ENCODE measurements at regions not wholly inside any gene's neighbourhood (a gene's known extent, or its start where the extent isn't known, plus 50 kb on each side); places are given as distances from the start of the nearest gene placed in this dataset.

GRCh38 chr20:23295934-23296333, 54.7 kb upstream of the NXT1 start:
- H3K27ac ChIP-seq (ENCODE audit: control insufficient read depth, insufficient read depth): no peak overlapping the region
- no peak overlapping the region for H3K4me2 ChIP-seq (ENCODE audit: control insufficient read depth, insufficient read depth)
- no peak overlapping the region for H2AFZ ChIP-seq (ENCODE audit: control insufficient read depth, low read depth, low read length)
- DNase-seq (ENCODE audit: low read depth, low spot score): no peak
- no peaks in the 10 kb centered on the region for H3K4me1 ChIP-seq (ENCODE audit: control insufficient read depth, insufficient read depth, low read length)
- H3K4me3 ChIP-seq: no peak overlapping the region
- no TSS peak for BruUV-seq (replicated peaks)
- peaks cover 0 to 2% of the 10 kb centered on the region in 2 experiments; a peak in 1 of 4 replicates for H3K27me3 ChIP-seq (replicated peaks in 1 of 2; ENCODE audit: control insufficient read depth in 2 of 2, insufficient read depth in 2 of 2, low read length in 1 of 2)
- no peak for FAIRE-seq
- SMC1A ChIA-PET (ENCODE audit: uncharacterized antibody, unreplicated experiment): no interaction called here
- WGBS (ENCODE audit: insufficient coverage, insufficient replicate concordance, low lambda C conversion rate, missing lambda C conversion rate): 40% methylated on average over 5 of the region's 5 CpGs
- no peaks in the 10 kb centered on the region for H3K36me3 ChIP-seq (ENCODE audit: control insufficient read depth in 2 of 2, insufficient read depth in 2 of 2, low read length in 1 of 2)
- POLR2A ChIA-PET: no interaction called here
- TF ChIP-seq MEF2B (IDR thresholded peaks at IDR 0.05; ENCODE audit: partially characterized antibody, poor library complexity, severe bottlenecking): no peak
- TF ChIP-seq EZH2 (IDR thresholded peaks at IDR 0.05; ENCODE audit: borderline replicate concordance, control insufficient read depth, low read depth, low read length): no peak
- TF ChIP-seq NFIC (IDR thresholded peaks at IDR 0.05; ENCODE audit: low read depth, low read length): no peak
- no peak for TF ChIP-seq JUNB (IDR thresholded peaks at IDR 0.05)
- no peak for TF ChIP-seq MYC (IDR thresholded peaks at IDR 0.05; ENCODE audit: insufficient read depth, insufficient read length, insufficient replicate concordance, low read length, severe bottlenecking)
- TF ChIP-seq SP1 (IDR thresholded peaks at IDR 0.05; ENCODE audit: low read depth, low read length): no peak
- no peak for TF ChIP-seq DPF2 (IDR thresholded peaks at IDR 0.05)
- no peak overlapping the region for H3K9ac ChIP-seq (ENCODE audit: control insufficient read depth, insufficient read depth, low read length)
- ATAC-seq: no peak
- CTCF ChIA-PET: interaction anchor here (0.8 kb wide), 1 partner anchor 604 kb away, joined by 3 read pairs; no protein-coding TSS in a partner anchor
- RAD21 ChIA-PET (ENCODE audit: unreplicated experiment): no interaction called here
- no peaks in the 10 kb centered on the region for H3K79me2 ChIP-seq (ENCODE audit: control insufficient read depth, insufficient read depth, low read length)
- in situ Hi-C loops (cut with MboI): no loop called here
- H4K20me1 ChIP-seq (ENCODE audit: control insufficient read depth, insufficient read depth): no peaks in the 10 kb centered on the region
- H3K9me3 ChIP-seq (replicated peaks; ENCODE audit: control insufficient read depth, insufficient read depth, low read length): no peaks in the 10 kb centered on the region
- intact Hi-C loops (cut with micrococcal nuclease; ENCODE audit: unreplicated experiment): no loop called here

- in situ Hi-C loops (cut with MboI): no loop called here
- CTCF ChIA-PET: no interaction called here
- intact Hi-C loops (cut with micrococcal nuclease; ENCODE audit: unreplicated experiment): no loop called here
- Histone ChIP-seq H2AFZ (ENCODE audit: control insufficient read depth, low read depth, low read length) (no peak overlapping the region), H3K27me3 (replicated peaks in 1 of 2; ENCODE audit: control insufficient read depth in 2 of 2, insufficient read depth in 2 of 2, low read length in 1 of 2) (peaks cover 0 to 2% of the 10 kb centered on the region in 2 experiments; a peak in 1 of 4 replicates), H3K9me3 (replicated peaks; ENCODE audit: control insufficient read depth, insufficient read depth, low read length) (no peaks in the 10 kb centered on the region), H3K27ac (ENCODE audit: control insufficient read depth, insufficient read depth) (no peak overlapping the region), H4K20me1 (ENCODE audit: control insufficient read depth, insufficient read depth) (no peaks in the 10 kb centered on the region), H3K4me2 (ENCODE audit: control insufficient read depth, insufficient read depth) (no peak overlapping the region), H3K9ac (ENCODE audit: control insufficient read depth, insufficient read depth, low read length) (no peak overlapping the region), H3K36me3 (ENCODE audit: control insufficient read depth in 2 of 2, insufficient read depth in 2 of 2, low read length in 1 of 2) (no peaks in the 10 kb centered on the region), H3K79me2 (ENCODE audit: control insufficient read depth, insufficient read depth, low read length) (no peaks in the 10 kb centered on the region), H3K4me1 (ENCODE audit: control insufficient read depth, insufficient read depth, low read length) (no peaks in the 10 kb centered on the region), H3K4me3 (no peak overlapping the region)
- FAIRE-seq (no peak), ATAC-seq (no peak), DNase-seq (ENCODE audit: low read depth, low spot score) (no peak)
- SMC1A ChIA-PET (ENCODE audit: uncharacterized antibody, unreplicated experiment): no interaction called here
- BruUV-seq (replicated peaks): no TSS peak
- RAD21 ChIA-PET (ENCODE audit: unreplicated experiment): no interaction called here
- POLR2A ChIA-PET: no interaction called here
- TF ChIP-seq POLR2AphosphoS5 (IDR thresholded peaks at IDR 0.05; ENCODE audit: low read length) (no peak), TCF12 (IDR thresholded peaks at IDR 0.05; ENCODE audit: low read depth, low read length) (no peak), BCL11A (IDR thresholded peaks at IDR 0.05; ENCODE audit: low read depth, low read length) (no peak), TBL1XR1 (IDR thresholded peaks at IDR 0.05; ENCODE audit: low read depth, low read length) (no peak), BMI1 (IDR thresholded peaks at IDR 0.05; ENCODE audit: borderline replicate concordance) (no peak), HDAC2 (IDR thresholded peaks at IDR 0.05) (no peak)
- WGBS (ENCODE audit: insufficient coverage, insufficient replicate concordance, low lambda C conversion rate, missing lambda C conversion rate): 33% methylated on average over 10 of the region's 10 CpGs
Observed at GRCh38 chr20:23294671-23295070, 55.9 kb upstream of the NXT1 start.

All from GM12878 (cell line).